A673 (cell line): ENCODE measurements at regions not wholly inside any gene's neighbourhood (a gene's known extent, or its start where the extent isn't known, plus 50 kb on each side); places are given as distances from the start of the nearest gene placed in this dataset.

Source experiments
- BruUV-seq: library from RNA; stranded (reverse); fragments of 400-500 nt; replicated peaks from 2 replicates; lab custom pipeline; 2021; lab: Mats Ljungman, UMichigan
- CTCF ChIA-PET: fragments of 300-600 bp; sonication (Branson Sonifier 250); formaldehyde crosslinking; loops from one replicate; lab custom pipeline; 2022; ENCODE audit warnings: antibody characterized with exemption; lab: Charles Lee
- POLR2A ChIA-PET: fragments of 300-600 bp; sonication (Branson Sonifier 250); formaldehyde crosslinking; loops from one replicate; lab custom pipeline; 2022; ENCODE audit warnings: antibody characterized with exemption; ENCODE audit not compliant: low non-redundant PET; lab: Charles Lee
- DNase-seq: peaks from one replicate; pipeline ENCODE4 v3.0.0-alpha.2; 2015; ENCODE audit warnings: low spot score
- H3K27ac ChIP-seq: fragments of 200-600 bp; sonication (generic); 2 replicates; pipeline ENCODE4 v1.5.1; 2016; ENCODE audit warnings: mixed run types, low read depth, mild to moderate bottlenecking, mixed read lengths, antibody characterized with exemption, low read length; ENCODE audit not compliant: poor library complexity, severe bottlenecking
- H3K27me3 ChIP-seq: fragments of 200-600 bp; sonication (generic); replicated peaks from 2 replicates; pipeline ENCODE4 v1.6.1; 2017; ENCODE audit warnings: mixed run types, low read depth, mild to moderate bottlenecking, mixed read lengths, antibody characterized with exemption, low read length; ENCODE audit not compliant: insufficient read depth, poor library complexity
- H3K36me3 ChIP-seq: fragments of 200-600 bp; sonication (generic); 2 replicates; pipeline ENCODE4 v1.6.1; 2016; ENCODE audit warnings: mixed run types, mild to moderate bottlenecking, mixed read lengths, antibody characterized with exemption, low read length; ENCODE audit not compliant: insufficient read depth, poor library complexity, severe bottlenecking
- H3K4me1 ChIP-seq: fragments of 200-600 bp; sonication (generic); 2 replicates; pipeline ENCODE4 v1.6.1; 2017; ENCODE audit warnings: mixed run types, mild to moderate bottlenecking, mixed read lengths, antibody characterized with exemption, low read length; ENCODE audit not compliant: insufficient read depth, poor library complexity, severe bottlenecking
- H3K4me3 ChIP-seq: fragments of 200-600 bp; sonication (generic); 2 replicates; pipeline ENCODE4 v1.5.1; 2016; ENCODE audit warnings: low read depth, mixed run types, mild to moderate bottlenecking, mixed read lengths, low read length; ENCODE audit not compliant: poor library complexity, severe bottlenecking
- H3K9me3 ChIP-seq: fragments of 200-600 bp; sonication (generic); 2 replicates; pipeline ENCODE4 v1.6.1; 2016; ENCODE audit warnings: mixed run types, low read depth, mild to moderate bottlenecking, mixed read lengths, antibody characterized with exemption, low read length; ENCODE audit not compliant: poor library complexity, severe bottlenecking
- EZH2 ChIP-seq: fragments of 200-600 bp; sonication (generic); IDR thresholded peaks from 2 replicates; pipeline ENCODE4 v1.6.1; 2017; ENCODE audit warnings: borderline replicate concordance, low read depth, mild to moderate bottlenecking, mixed read lengths, antibody characterized with exemption, low read length; ENCODE audit not compliant: poor library complexity, severe bottlenecking
- intact Hi-C: fragments of 100-400 bp; cut with micrococcal nuclease; formaldehyde crosslinking; loops from one replicate; pipeline ENCODE4 v1.10.0; 2022; ENCODE audit not compliant: unreplicated experiment
- TF ChIP-seq, protein P1 (sequence below): fragments of 300-800, 200-600 bp; sonication (generic); conservative IDR thresholded peaks from 2 replicates; pipeline ENCODE4 v1.5.1; 2017; ENCODE audit warnings: low read depth, mild to moderate bottlenecking, antibody characterized with exemption, low read length, moderate library complexity, mixed read lengths

DNA sequence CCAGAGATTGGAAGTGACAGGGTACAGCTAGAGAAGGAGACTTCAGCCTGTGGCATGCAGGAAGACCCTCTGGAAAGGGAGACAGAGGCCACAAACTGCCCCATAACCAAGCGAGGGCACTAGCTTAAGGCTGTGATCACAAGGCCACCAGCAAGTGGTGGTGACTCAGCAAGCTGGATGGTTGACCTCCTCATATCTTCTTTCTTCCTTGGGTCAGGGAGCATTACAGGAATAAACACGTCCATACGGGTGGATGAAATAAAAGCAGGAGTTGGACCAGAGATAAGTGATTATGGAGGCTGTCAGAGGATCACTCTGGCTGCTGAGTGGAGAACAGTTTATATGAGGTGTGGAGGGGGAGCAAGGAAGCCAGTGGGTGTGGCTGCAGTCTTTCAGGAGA is 234.6 kb upstream of the TAS2R1 start:
- no peak overlapping the region for H3K4me3 ChIP-seq
- no peaks in the 10 kb centered on the region for H3K36me3 ChIP-seq
- H3K27ac ChIP-seq = no peak overlapping the region
- H3K27me3 ChIP-seq = no peaks in the 10 kb centered on the region
- intact Hi-C loops = no loop called here
- no peaks in the 10 kb centered on the region for H3K4me1 ChIP-seq
- DNase-seq = no peak
- peaks cover 7% of the 10 kb centered on the region for H3K9me3 ChIP-seq
- BruUV-seq = no TSS peak
- TF ChIP-seq, protein P1, sequence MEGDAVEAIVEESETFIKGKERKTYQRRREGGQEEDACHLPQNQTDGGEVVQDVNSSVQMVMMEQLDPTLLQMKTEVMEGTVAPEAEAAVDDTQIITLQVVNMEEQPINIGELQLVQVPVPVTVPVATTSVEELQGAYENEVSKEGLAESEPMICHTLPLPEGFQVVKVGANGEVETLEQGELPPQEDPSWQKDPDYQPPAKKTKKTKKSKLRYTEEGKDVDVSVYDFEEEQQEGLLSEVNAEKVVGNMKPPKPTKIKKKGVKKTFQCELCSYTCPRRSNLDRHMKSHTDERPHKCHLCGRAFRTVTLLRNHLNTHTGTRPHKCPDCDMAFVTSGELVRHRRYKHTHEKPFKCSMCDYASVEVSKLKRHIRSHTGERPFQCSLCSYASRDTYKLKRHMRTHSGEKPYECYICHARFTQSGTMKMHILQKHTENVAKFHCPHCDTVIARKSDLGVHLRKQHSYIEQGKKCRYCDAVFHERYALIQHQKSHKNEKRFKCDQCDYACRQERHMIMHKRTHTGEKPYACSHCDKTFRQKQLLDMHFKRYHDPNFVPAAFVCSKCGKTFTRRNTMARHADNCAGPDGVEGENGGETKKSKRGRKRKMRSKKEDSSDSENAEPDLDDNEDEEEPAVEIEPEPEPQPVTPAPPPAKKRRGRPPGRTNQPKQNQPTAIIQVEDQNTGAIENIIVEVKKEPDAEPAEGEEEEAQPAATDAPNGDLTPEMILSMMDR = no peak
- TF ChIP-seq EZH2 = no peak
- POLR2A ChIA-PET = no interaction called here
- CTCF ChIA-PET = no interaction called here

DNA sequence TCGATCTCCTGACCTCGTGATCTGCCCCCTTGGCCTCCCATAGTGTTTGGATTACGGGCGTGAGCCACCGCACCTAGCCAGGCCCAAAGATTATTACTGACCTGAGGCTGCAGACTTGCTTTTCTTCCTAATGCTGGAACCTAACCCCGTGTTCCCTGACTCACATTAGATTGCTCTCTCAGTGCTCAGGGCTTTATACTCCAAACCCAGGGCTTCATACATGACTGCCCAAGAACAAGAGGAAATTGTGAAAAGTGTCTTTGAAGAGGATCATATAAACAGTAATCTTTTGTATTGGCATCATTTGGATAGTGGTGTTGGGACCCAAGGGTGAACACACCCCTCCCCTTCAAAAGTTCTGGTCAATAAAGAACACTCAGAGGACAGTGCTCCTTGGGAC is 233.3 kb upstream of the TAS2R1 start:
- H3K9me3 ChIP-seq = peaks cover 7% of the 10 kb centered on the region
- intact Hi-C loops = no loop called here
- no peaks in the 10 kb centered on the region for H3K4me1 ChIP-seq
- no TSS peak for BruUV-seq
- no peak overlapping the region for H3K27ac ChIP-seq
- H3K36me3 ChIP-seq = no peaks in the 10 kb centered on the region
- no peak for DNase-seq
- POLR2A ChIA-PET = no interaction called here
- no peak overlapping the region for H3K4me3 ChIP-seq
- TF ChIP-seq, protein P1 = no peak
- TF ChIP-seq EZH2 = no peak
- CTCF ChIA-PET = no interaction called here
- H3K27me3 ChIP-seq = no peaks in the 10 kb centered on the region

DNA sequence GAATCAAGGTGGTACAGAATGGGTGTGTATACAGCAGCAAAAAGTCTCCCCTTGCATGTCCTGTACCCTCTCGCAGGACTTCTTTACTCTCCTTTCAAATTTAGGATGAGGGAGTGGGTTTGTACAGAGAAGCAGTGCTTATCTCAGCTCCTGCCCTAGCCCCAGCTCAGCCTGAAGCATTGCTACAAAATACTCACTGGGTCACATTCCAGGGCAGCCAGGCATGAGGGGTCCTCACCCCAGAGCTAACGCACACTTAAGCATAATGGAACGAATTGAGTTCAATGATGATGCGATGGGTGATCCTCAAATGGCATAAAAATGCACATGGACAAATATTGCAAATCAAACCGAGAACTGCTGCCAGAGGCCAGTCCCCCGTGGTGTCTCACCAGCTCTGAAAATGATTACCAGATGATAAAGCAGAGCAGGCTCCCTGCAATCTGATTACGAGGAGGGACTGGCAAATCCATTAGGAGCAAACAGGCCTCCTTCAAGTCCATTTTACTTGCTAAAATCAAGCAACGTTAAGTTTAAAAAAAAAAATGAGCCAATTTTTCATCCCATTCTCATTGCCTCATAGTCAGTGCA is 231.6 kb upstream of the TAS2R1 start:
- ChIA-PET CTCF (no interaction called here), POLR2A (no interaction called here)
- Histone ChIP-seq H3K9me3 (peaks cover 7% of the 10 kb centered on the region), H3K36me3 (no peaks in the 10 kb centered on the region), H3K27ac (no peak overlapping the region), H3K27me3 (no peaks in the 10 kb centered on the region), H3K4me3 (no peak overlapping the region), H3K4me1 (no peaks in the 10 kb centered on the region)
- BruUV-seq = no TSS peak
- no peak for DNase-seq
- intact Hi-C loops = no loop called here
- no peak for TF ChIP-seq EZH2
- TF ChIP-seq, protein P1 = no peak
